DMS53 treated with DMSO at 0.1 percent for 48 hours (cell line): ENCODE measurements at regions not wholly inside any gene's neighbourhood (a gene's known extent, or its start where the extent isn't known, plus 50 kb on each side); places are given as distances from the start of the nearest gene placed in this dataset.

Experiments used
- DNase-seq: peaks from one replicate; lab custom pipeline; 2025; ENCODE audit not compliant: unreplicated experiment; lab: John Stamatoyannopoulos, UW

- no peak for DNase-seq
These were observed 76.0 kb upstream of the SNRK start for GRCh38 chr3:43210049-43211027.

GRCh38 chr3:43207628-43208085 is 78.7 kb upstream of the SNRK start:
- no peak for DNase-seq

- DNase-seq, result no peak
These were observed 79.7 kb upstream of the SNRK start for GRCh38 chr3:43206632-43207031.

DNA sequence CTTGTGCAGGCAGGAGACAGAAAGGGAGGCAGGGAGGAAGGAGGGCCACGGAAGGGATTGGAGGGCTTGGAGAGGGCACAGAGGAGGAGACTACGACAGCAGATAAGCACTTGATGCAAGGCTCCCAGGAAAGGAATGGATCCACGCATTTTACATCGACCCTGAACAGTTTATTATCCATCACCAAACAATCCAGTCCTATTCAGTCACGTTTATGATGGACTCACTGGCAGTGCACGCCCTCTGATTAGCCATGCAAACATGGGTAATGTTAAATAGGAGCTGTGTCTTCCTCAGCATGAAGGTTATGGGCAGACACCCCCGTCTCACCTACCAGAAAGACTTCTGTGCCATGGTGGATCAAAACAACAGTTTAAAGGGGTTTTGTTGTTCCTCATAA is 80.2 kb upstream of the SNRK start:
- no peak for DNase-seq

- no peak for DNase-seq
These were observed 83.3 kb upstream of the SNRK start for GRCh38 chr3:43203022-43203421.

DNA sequence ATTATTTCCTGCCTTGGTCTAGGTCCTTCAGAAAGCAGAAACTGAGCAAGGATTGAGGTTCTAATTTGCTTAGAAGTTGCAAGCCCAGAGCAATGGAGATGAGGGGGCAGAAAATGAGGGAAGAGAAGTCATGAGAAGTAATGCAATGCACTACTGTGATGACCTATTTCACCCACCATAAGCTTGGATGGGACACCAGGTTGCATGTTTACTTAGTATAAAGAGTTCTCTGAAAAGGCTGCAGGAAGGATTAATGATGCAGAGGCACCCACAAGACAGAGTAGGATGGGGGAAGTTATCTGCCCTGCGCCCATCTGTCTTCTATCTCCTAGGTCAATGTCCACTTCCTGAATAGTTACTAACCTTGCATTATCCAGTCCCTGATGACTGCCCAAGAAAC is 84.8 kb upstream of the SNRK start:
- no peak for DNase-seq

- DNase-seq, result no peak
These were observed 86.6 kb upstream of the SNRK start for GRCh38 chr3:43199645-43200306.

GRCh38 chr3:43198791-43199644 is 87.3 kb upstream of the SNRK start:
- DNase-seq, result no peak

GRCh38 chr3:43198301-43198700 is 88.0 kb upstream of the SNRK start:
- no peak for DNase-seq

DNA sequence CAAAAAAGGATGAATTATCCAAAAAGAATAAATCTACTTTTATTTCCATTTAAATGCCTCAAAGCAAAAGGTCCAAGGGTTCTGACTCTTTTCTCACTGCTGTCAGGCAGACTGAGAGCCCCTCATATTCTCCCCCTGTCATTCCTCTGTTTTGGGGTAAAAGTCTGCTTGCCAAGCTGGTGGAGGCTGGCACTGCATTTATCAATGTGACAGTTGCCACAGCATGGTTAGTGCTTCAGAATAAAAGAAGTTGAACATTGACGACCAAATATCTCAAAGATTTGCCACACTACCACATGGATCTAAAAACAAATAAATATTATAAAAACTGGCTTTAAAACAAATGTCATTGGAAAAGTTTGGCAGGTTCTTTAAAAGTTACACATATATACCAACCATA is 89.2 kb upstream of the SNRK start:
- no peak for DNase-seq

- DNase-seq, result no peak
These were observed 89.6 kb upstream of the SNRK start for GRCh38 chr3:43196721-43197120.

GRCh38 chr3:43195115-43195498 is 89.2 kb upstream of the POMGNT2 start:
- DNase-seq, result no peak

DNA sequence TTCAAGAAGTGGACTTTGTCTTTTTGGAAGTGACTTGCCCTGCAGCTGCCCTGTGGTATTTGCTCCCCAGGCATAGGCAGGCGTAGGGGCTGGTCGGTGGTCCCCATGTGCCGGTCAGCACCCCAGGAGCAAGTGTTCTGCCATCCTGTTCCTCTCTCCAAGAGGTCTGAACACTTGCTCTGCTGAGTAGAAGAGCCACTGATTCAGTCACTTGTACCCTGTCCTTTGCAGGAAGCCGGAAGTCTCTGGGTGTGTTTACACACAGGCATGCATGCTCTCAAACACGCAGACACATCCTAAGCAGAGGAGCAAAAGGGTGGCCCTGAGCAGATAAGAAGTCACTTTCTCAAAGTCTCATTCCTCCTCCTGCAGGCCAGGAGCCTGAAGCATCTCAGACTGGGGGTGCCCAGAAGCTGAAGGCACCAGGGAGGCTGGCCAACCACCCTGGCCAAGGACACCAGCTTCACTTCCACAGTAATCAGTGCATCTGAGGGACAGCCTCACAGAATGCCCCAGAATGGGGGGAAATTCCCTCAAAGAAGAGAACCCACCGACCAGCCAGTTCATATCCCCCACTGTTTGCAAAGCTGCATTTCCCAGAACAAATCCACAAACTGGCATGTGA is 88.7 kb upstream of the POMGNT2 start:
- DNase-seq, result no peak

- no peak for DNase-seq
These were observed 88.2 kb upstream of the POMGNT2 start for GRCh38 chr3:43194069-43194468.

- no peak for DNase-seq
These were observed 86.1 kb upstream of the POMGNT2 start for GRCh38 chr3:43192028-43192427.

DNA sequence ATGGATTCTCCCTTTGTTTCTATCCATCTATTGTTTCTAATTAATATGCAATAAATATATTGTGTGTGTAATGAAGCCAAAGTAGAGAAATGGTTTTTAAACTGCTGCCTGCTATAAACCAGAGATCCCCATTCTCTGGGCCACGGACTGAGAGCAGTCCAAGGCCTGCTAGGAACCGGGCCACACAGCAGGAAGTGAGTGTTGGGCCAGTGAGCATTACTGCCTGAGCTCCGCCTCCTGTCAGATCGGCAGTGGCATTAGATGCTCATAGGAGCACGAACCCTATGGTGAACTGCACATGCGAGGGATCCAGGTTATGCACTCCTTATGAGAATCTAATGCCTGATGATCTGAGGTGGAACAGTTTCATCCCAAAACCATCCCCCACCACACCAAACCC is 85.2 kb upstream of the POMGNT2 start:
- DNase-seq, result no peak

- DNase-seq, result no peak
These were observed 84.8 kb upstream of the POMGNT2 start for GRCh38 chr3:43190670-43191069.

DNA sequence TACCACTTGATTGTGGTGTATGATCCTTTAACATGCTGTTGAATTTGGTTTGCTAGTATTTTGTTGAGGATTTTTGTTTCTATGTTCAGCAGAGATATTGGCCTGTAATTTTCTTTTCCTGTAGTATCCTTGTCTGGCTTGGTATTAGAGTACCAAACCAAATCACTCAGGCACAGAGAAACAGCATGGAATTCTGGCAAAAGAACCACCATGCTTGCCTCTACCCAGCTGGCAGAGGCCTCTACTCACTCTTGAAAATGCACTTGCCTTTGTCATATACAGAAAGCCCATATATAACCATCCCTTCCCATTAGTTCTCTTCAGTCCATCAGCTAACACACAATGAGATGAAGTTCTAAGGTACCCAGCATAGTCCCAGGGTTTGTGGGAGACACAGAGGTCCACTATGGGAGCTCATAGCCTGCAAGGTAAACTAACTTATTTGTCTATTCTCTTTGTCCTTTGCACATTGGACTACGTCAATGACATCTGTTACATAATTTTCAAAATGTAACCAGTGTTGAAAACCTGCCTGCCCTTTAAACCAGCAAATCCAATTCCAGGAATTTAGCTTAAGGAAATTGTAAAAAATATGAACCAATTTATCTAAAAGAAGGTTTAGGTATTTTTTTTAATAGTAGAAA is 82.1 kb upstream of the POMGNT2 start:
- DNase-seq, result no peak

DNA sequence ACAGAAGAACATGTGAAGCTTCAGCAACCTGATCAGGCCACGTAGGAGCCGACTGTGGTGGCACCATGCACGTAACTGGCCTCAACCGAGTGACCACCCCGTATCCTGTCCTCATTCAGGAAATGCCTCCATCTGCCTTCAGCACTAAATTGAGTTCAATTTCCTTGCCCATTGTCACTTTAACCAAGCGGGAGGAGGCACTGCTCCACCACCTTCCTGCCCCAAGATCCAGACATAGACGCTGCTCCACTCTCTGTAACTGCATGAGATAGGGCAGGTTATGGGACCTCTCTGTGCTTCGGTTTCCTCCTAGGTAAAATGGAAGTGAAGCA is 80.1 kb upstream of the POMGNT2 start:
- no peak for DNase-seq

DNA sequence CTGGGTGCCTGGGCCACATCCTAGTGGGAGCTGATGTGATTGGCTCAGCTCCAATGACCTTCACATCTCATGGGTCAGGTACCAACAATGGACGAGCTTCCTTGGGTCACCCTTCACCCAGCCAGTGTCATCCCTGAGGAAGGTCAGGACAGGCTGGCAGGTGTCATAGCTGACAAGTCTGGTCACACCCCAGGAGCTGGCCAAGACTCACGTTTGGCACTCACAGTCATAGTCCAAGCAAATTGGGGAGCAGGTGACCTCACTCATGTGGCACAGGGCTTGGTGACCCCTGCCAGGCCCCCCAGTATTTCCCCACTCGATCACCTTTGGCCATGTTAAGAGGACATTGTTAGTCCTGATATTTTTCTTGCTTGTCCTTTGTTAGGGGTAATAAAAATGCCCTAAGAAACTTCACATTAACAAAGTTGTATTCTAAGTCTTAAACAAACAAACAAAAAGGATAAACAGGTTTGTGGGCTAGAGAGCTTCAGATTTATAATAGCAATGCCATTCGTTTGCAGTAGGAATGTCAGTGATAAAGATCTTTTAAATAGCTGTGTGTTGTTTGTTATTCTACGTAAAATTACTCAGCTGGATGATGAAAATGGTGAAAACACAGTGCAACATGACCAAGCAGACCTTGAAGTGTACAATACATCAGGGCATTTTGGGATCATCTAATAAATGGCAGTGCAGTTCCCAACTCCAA is 79.5 kb upstream of the POMGNT2 start:
- no peak for DNase-seq
